CD4-positive, alpha-beta T cell treated with Interleukin-4 for 1 hour (primary cell): ENCODE measurements at regions not wholly inside any gene's neighbourhood (a gene's known extent, or its start where the extent isn't known, plus 50 kb on each side); places are given as distances from the start of the nearest gene placed in this dataset.
"Not testable (repeated sequence)": the region's sequence is repeated elsewhere in the genome, so short reads cannot be mapped to it uniquely, and the experiment has no call there.

Source experiments
- DNase-seq, 2 donors: peaks; one replicate each; pipeline ENCODE4 v3.0.0-alpha.2; 2020 to 2022

DNA sequence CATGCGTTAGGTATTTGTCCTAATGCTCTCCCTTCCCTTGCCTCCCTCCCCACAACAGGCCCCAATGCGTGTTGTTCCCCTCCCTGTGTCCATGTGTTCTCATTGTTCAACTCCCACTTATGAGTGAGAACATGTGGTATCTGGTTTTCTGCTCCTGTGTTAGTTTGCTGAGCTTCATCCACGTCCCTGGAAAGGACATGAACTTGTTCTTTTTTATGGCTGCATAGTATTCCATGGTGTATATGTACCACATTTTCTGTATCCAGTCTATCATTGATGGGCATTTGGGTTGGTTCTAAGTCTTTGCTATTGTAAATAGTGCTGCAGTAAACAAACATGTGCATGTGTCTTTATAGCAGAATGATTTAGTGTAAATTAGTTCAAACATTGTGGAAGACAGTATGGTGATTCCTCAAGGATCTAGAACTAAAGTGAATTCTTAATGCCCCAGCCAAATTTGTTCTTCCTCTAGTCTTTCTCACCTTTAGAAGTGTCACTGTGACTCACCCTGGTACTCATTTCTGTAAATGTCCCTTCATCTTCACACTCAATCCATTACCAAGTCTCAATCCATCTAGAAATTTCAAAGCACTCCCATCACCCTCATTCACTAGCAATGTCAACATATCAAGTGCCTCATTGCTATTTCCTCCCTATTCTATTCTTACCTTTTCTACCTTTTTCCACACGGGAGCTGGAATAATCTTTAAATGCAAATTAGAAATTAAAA lies 123.9 kb downstream of the MREG start:
- not testable (repeated sequence) for DNase-seq

DNA sequence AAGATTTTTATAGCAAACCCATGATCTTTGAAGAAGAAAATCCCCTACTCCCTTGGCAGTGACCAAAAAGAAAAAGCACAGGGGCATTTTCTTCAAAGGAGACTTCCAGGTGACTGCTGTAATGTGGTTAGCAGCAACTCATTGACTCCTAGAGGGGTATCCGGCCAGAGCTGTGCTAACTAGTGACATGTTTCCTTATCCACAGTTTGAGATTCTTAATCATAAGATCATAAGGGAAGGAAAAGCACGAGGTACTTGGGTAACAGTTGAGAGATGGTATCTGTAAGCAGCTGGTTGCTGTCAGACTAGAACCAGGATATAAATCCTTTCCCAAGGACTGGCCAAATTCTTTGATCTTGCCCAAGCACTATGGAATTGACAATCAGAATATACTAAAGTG lies 124.7 kb downstream of the MREG start:
- no peak for DNase-seq

DNA sequence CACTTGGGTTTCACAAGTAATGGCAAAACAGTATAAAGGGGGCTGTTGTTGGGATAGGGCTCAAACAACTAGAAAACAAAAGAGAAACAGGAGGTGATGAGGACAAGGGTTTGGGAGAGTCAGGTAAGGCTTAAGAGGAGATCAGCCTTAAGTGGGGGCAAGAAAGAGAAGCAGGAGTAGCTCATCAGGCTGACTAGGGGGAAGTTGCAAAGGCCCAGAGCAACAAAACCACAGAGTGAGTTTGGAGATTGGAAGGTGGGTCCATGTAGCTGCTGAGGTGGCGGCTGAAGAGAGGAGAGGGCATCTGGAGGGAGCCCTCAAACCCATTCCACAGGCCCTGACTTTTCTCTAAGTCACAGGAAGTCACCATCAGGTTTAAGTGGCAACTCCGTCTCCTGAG lies 126.0 kb downstream of the MREG start:
- no peak for DNase-seq

DNA sequence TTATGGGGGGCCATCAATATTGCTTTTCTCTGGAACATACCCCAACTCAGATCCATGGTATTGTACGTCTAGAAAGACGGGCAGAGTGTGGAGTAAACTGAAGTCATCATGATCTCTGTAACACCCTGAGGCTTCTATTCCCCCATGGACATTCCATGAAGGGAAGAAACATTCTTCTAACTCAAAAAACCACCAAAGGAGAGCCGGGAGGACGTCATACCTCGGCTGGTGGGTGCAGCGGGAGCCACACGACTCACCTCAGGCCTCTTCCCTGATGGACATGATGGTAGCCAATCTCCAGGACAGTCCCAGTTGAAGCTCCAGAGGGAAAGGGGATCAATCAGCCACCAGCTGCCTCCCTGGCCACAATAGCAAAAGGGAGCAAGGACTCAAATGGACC lies 127.3 kb downstream of the MREG start:
- DNase-seq = no peak

DNA sequence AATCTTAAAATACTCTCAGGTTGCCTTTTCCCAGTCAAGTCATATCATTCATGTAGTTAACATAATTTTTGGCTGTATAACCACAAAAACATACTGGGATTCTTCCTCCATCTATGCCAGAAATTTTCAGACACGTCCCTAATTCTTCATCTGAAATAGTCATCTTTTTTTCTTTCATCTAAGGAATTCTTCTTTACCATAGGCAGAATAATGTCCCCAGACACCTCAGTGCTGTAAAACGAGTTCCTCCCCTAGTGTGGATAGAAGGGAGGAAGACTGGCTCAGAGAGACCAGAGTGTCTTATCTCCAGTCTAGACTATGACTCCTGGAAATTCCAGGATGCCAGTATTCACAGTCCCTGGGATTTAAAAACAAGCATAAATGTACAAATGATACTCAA lies 127.8 kb downstream of the MREG start:
- no peak for DNase-seq

DNA sequence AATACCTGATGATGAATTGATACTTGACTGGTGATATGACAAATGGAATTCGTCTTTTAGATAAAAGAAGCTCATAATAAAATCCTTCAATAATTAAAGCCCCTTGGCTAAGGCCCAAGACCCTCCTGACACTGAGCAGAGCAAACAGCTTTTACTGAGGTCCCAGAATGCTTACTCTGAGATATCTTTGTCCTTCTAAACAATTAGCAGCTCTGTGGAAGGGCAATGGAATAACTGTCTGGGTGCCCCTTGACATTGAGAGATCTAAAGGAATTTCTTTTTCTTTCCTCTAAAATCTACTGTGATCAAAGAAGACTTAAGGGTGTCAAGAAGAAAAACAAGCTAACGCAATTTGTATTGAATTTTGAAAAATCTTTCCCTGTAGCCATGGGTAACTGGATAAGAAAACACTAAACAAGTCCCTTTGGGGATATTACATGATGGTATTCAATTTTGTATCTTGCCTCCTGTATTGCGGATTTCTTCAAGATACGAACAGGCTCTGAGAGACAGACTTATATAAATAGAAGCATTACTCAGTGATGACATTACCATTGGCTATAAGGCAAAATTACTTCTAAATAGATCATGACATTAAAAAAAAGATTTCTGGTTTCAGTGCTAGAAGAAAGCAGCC lies 128.8 kb downstream of the MREG start:
- no peak for DNase-seq

DNA sequence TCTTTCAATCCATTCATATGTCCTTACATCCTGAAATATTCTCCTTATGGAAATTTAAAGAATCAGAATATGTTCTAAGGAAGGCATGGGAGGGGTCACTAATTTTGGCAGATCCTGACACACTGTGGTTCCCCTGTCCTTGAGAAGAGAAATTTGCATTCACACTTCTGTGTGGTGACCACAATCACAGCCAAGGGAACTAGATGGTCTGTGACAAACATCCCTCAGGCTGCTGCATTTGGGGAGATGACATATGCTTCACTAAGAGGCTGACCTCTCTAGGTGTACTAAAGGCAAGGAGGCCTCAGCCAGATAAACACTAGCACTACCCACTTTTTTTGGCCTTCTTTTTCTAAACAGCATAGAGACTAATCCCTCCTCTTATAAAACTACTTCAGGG lies 129.6 kb downstream of the MREG start:
- DNase-seq = no peak

DNA sequence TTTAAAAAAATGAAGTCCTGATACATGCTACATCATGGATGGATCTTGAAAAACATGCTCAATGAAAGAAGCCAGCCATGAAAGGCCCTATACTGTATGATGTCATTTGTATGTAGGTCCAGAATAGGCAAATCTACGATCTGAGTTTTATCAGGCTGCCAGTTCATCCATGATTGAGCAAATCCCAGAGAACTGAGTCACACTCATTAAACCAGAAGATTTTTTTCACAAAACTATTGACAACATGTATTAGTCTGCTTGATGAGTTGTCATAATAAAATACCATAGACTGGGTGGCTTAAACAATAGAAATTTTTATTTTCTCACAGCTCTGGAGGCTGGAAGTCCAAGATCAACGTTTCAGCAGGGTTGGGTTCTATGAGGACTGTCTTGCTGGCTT lies 130.7 kb downstream of the MREG start:
- no peak for DNase-seq

DNA sequence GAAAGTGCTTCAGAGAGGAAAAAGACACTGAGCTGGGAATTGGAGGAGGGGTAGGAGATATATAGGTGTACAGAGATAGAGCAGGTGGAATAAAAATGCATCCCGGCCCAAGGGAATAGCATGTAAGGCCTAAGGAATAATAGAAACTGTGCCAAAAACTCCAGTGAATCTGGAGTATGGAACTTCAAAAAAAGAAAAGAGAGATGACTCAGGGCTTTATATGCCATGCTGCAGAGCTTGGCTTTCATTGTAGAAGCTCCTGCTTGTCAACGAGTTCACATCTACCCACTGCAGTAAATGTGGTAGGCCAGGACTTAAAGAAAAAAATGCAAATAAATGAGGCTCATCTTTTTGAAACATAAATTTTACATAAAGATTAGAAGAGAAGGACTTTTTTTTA lies 131.8 kb downstream of the MREG start:
- DNase-seq = no peak

DNA sequence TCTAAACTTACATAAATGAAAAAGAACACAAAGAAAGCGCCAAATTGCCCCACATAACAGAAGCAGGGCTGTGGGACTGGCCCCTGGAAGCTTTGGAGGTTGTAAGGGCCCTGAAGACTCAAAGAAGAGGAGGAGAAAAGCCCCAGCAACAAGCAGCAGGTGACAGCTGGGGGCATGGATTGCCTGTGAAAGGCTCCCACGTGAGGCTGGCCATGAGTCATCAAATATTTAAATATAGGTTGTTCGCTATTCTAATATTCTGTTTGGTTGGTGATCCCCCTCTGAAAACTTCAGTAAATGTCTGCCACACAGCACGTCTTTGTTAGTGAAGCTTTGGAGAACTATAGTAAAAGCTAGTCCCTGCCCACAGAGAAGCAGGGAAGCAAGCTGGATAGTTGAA lies 132.4 kb downstream of the MREG start:
- DNase-seq = no peak

DNA sequence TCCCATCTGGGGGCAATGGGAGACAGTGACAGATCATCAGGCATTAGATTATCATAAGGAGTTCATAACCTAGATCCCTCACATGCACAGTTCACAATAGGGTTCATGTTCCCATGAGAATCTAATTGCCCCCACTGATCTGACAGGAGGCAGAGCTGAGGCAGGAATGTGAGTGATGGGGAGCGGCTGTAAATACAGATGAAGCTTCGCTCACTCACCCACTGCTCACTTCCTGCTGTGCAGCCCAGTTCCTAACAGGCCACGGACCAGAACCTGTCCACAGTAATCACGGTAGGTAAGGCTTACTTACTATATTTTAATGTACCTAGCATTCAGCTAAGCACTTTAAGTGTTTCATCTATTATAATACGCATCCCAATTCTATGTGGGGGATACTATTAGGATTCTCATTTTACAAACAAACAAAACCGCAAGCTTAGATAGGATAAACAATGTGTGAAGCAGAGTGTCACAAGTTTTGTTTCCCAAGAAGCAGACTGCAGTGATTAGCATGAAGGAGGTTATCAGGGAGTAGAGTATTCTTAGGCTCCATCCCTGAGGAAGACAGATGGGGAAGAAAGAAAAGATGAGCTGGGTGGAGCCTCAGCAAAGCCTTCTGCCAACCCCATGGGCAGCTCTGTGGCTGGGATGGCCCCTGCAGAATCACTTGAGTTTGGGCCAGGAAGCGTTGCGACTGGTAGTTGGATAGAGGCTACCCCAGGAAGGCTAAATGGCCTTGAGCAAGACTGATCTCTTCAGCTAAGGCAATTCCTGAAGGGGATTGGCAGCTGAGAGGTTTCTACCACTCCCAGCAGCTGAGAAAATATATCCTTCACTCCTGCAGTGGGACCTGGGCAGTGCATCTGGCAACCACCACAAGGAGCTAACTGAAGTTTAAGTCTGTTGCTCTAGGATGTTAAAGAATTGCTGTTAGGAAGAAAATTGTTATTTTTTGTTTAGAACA lies 133.1 kb downstream of the MREG start:
- DNase-seq = no peak

DNA sequence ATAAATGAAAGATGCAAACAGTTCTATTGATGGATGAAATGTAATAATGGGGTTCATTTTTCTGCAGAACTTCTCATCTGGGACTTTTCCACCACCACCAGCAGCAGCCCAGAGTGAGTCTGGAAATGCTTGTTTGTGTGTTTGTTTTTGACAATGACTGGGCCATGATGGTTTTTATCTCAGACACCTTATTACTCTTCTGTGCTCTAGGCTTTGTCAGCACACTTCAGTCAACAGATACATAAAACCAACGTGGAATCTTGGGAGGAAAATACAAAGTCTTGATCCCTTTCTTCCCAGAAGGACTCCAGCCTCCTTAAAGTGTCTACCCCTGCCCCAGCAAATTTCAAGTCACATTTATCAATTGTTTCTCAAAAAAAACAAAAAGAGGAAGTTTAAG lies 134.0 kb downstream of the MREG start:
- no peak for DNase-seq

DNA sequence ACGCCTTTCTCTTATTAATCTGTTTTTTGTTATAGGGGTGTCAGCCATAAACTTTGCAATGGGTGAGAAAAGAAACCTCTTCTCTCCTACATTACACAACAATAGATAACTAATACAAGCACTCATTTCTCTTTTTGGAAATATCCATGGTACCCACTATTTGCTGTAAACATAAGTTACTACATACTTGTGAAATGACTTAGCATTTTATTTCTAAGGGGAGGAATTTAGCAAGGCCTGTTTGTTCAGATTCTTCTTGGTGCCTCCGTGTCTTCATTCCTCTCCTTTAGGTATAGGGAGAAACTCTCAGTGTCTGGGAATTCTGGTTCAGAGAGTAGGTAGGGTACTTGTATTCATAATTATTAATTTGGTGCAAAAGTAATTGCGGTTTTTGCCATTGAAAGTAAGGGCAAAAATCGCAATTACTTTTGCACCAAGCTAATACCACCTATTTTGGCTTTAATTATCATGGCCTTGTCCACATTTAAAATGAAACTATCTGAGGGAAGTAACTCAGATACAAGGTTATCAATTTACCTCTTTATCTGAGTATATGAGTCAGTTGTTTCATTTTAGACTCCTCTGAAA lies 134.8 kb downstream of the MREG start:
- no peak for DNase-seq

DNA sequence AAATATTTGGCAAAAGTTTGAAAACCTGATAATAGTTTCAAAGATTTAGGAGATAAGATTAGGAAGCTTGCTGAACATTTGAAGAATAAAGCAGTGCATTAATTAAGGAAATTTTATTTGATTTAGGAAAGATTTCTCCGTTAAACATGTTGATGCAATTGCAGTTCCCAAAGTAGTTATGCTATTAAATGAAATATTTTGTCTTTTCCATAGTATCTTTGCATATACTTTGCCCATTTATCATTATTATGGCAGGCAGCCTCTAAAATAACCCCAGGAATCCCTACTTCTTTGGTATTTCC lies 136.5 kb downstream of the MREG start:
- DNase-seq = no peak

DNA sequence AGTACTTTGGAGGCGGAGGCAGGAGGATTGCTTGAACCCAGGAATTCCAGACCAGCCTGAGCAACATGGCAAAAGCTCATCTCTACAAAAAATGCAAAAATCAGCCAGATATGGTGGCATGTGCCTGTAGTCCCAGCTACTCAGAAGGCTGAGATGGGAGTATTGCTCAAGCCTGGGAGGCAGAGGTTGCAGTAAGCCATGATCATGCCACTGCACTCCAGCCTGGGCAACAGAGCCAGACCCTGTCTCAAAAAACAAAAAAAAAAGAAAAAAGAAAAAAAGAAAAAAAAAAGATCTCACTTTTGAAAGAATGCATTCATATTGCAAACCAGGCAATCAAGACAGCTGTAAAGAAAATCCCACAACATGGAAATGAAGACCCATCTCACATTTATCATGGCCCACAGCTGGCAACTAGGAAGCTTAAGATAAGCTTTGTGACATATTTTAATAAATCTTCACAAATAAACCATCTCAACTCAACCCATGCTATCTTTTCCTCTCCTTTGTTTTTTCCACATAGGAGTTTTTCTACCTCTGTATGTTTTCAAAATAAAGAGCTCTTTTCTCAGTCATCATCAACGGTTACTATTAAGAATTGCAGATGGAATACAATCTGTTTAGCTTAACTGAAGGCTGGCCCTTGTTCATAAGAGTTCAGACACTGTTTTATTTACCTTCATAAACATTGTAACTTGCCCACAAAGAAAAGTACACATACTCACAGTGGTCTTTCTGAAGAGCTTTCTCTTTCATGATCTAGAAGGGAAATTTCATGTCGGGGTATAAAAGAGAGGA lies 137.0 kb downstream of the MREG start:
- DNase-seq = no peak

DNA sequence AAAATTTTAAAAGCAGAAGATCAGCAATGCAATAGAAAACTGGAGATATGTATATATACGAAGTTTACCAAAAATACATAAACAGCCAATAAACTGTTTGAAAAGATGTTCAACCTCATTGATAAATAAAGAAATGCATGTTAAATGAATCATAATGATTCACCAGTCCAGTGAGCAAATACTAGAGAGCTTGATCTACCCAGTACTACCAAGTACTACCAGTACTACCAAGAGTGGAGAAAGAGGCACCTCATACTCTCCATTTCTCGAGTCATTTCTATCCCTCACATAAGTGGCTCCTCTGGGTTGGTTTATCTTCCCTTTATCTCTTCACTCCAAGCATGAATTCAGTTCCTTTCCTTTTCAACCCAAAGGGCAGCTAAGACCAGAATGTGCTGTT lies 138.9 kb downstream of the MREG start:
- DNase-seq = no peak

DNA sequence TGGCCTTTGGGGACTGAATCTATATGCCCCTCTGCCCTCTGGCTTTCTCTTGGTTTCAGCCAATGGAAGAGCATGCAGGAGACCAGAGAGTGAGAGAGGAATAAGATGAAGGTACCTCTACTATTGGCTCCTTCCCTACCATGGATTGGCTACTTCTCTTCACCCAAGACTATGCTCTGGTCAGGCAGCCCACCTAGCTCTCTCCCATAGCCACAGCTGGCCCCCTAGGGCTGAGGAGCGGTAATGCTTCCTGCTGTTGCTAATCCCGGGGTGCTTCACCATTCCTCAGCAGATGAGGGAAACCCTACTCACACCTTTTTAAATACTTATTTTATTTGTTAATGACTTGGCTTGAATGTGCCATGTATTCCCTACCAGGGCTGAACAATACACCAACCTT lies 142.4 kb downstream of the MREG start:
- DNase-seq = no peak

DNA sequence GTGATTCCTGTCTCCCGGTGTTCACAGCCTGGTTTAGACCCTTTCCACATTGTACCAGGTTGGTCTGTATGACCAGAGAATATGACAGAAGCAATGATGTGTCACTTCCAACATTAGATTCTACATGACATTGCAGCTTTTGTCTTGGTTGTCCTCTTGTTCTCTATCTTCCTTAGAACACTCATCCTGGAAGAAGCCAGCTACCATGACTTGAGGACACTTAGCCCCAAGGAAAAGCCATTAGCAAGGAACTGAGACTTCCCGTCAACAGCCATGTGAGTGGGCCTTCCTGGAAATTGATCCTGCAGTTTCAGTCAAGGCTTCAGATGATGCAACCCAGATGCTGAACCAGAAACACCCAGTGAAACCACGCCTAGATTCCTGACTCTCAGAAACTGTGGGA lies 143.3 kb downstream of the MREG start:
- no peak for DNase-seq

DNA sequence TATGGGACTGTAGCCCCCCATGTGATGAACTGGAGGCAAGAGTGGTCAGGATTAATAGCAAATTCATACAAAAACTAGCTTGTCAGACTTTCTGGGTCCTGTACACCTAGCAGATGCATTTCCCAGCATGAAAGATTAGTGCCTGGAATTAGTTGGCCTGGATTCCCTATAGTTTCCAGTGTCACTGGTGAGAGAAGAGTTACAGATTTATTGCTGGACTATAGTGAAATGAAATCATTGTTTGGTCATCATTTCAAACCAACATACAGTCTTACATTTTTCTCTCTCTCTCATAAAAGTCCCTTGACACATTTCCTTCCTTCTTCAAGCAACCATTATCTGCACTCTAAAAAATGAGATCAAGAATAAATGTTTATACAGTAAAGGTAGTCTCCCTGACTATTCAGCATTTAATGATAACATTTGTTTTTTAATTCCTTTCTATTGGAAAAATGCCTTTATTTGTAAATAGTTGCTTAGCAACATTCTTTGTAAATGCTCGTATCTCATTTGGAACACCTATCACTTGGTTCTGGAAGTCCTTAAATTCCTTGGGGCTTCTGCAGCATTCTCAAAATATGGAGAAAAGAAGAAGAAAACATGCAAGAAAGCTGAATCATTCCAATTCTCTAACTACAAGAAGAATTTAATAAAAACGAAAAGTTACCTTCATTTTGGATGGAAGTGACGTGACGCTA lies 144.4 kb downstream of the MREG start:
- no peak for DNase-seq

DNA sequence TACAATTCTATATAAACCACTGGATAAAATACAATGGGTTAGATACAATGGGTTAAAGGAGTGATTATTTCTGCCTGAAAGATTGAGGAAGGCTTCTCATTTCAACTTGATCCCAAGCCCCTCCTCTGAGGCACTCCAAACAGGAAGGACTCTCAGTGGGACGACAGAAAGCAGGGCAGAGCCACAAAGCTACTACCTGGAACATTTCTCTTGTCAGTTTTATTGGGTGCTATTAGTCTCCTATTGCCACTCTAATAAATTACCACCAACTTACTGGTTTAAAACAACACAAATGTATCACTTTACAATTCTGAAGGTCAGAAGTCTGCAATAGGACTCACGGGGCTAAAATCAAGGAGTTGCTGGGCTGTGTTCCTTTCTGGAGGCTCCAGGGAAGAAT lies 146.7 kb downstream of the MREG start:
- DNase-seq = no peak

DNA sequence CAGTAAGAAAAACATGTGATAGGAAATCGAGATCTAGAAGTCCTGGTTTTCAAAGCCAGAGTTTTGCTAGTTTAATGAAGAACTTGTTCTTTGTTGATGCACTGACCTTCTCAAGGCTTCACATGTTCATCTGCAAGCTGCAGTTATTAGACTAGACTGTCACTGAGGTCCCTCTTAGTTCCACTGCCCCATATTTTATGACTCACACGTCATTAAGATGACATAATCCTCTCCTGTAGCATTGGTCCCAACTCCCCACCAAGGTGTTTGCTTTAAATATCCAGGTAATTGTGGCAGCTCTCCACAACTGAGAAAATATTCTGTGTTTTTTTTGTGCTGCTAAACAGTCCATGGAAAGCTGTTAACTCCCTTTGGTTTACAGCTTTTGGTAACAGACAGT lies 149.7 kb downstream of the MREG start:
- DNase-seq = no peak

DNA sequence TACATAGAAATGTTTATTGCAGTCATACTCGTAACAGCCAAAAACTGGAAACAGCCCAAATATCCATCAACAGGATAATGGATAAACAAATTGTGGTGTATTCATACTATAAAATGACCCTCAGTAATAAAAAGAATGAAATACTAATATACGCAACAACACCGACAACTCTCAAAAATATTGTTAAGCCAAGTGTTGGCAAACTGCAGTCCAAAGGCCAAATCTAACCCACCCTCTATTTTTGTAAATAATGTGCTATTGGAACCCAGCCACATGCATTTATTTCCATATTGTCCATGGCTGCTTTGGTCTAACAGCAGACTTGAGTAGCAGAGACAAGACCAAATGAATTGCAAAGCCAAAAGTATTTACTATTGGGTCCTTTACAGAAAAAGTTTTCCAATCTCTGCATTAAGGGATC lies 151.0 kb downstream of the MREG start:
- no peak for DNase-seq
